Trophoblast cell (in vitro differentiated cells and primary cell): ENCODE measurements at regions not wholly inside any gene's neighbourhood (a gene's known extent, or its start where the extent isn't known, plus 50 kb on each side); places are given as distances from the start of the nearest gene placed in this dataset.
"Not testable (repeated sequence)": the region's sequence is repeated elsewhere in the genome, so short reads cannot be mapped to it uniquely, and the experiment has no call there.

ENCODE experiments used
- DNase-seq, 2 donors: peaks; one replicate each; pipeline ENCODE4 v3.0.0-alpha.2; 2016
- H2AFZ ChIP-seq: 2 replicates; pipeline ENCODE4 v1.6.1; 2013; ENCODE audit warnings: low read length, moderate library complexity, mild to moderate bottlenecking; ENCODE audit not compliant: insufficient read depth, poor library complexity
- H2AK5ac ChIP-seq: 2 replicates; pipeline ENCODE4 v1.6.1; 2013; ENCODE audit warnings: mild to moderate bottlenecking, low read length
- H2BK120ac ChIP-seq: 2 replicates; pipeline ENCODE4 v1.6.1; 2013; ENCODE audit warnings: low read length, mild to moderate bottlenecking, moderate library complexity; ENCODE audit not compliant: insufficient read depth, poor library complexity
- H2BK12ac ChIP-seq: 2 replicates; pipeline ENCODE4 v1.6.1; 2013; ENCODE audit warnings: mild to moderate bottlenecking, low read length, moderate library complexity
- H2BK5ac ChIP-seq: 2 replicates; pipeline ENCODE4 v1.6.1; 2013; ENCODE audit warnings: low read length, low read depth, moderate library complexity, mild to moderate bottlenecking; ENCODE audit not compliant: poor library complexity
- H3K14ac ChIP-seq: 2 replicates; pipeline ENCODE4 v1.6.1; 2013; ENCODE audit warnings: mild to moderate bottlenecking, low read length
- H3K18ac ChIP-seq: 2 replicates; pipeline ENCODE4 v1.6.1; 2013; ENCODE audit warnings: mild to moderate bottlenecking, low read length
- H3K23ac ChIP-seq: 2 replicates; pipeline ENCODE4 v1.6.1; 2013; ENCODE audit warnings: low read length
- H3K27ac ChIP-seq: 2 replicates; pipeline ENCODE4 v1.5.1; 2013; ENCODE audit warnings: low read depth, mild to moderate bottlenecking, inconsistent platforms, low read length, moderate library complexity
- H3K27me3 ChIP-seq: 2 replicates; pipeline ENCODE4 v1.6.1; 2013; ENCODE audit warnings: inconsistent platforms, mild to moderate bottlenecking, low read length, moderate library complexity; ENCODE audit not compliant: insufficient read depth
- H3K36me3 ChIP-seq, 2 experiments: 1 replicate in 1 of 2; 2 replicates in 1 of 2; pipeline ENCODE4 v1.6.1; 2013; ENCODE audit warnings: low read length in 2 of 2, mild to moderate bottlenecking in 2 of 2, moderate library complexity in 1 of 2; ENCODE audit not compliant: insufficient read depth in 2 of 2, control insufficient read depth in 1 of 2
- H3K4ac ChIP-seq: 2 replicates; pipeline ENCODE4 v1.6.1; 2013; ENCODE audit warnings: low read depth, mild to moderate bottlenecking, low read length, moderate library complexity
- H3K4me1 ChIP-seq, 2 experiments: 1 replicate in 1 of 2; 2 replicates in 1 of 2; pipeline ENCODE4 v1.6.1; 2013; ENCODE audit warnings: low read length in 2 of 2, mild to moderate bottlenecking in 2 of 2, moderate library complexity in 1 of 2; ENCODE audit not compliant: insufficient read depth in 2 of 2, control insufficient read depth in 1 of 2
- H3K4me2 ChIP-seq: 2 replicates; pipeline ENCODE4 v1.6.1; 2013; ENCODE audit warnings: inconsistent platforms, mild to moderate bottlenecking, low read length, moderate library complexity
- H3K4me3 ChIP-seq: 2 replicates; pipeline ENCODE4 v1.5.1; 2013; ENCODE audit warnings: mild to moderate bottlenecking, low read depth, low read length, inconsistent platforms
- H3K79me1 ChIP-seq: one replicate; pipeline ENCODE4 v1.6.1; 2013; ENCODE audit warnings: low read length
- H3K79me2 ChIP-seq: 2 replicates; pipeline ENCODE4 v1.6.1; 2013; ENCODE audit warnings: low read length, mild to moderate bottlenecking; ENCODE audit not compliant: control insufficient read depth, insufficient read depth, poor library complexity
- H3K9ac ChIP-seq: 2 replicates; pipeline ENCODE4 v1.6.1; 2013; ENCODE audit warnings: mild to moderate bottlenecking, low read length
- H3K9me3 ChIP-seq: 2 replicates; pipeline ENCODE4 v1.6.1; 2013; ENCODE audit warnings: low read depth, mild to moderate bottlenecking, control low read depth, inconsistent platforms, low read length; ENCODE audit not compliant: insufficient read depth
- H4K12ac ChIP-seq: 2 replicates; pipeline ENCODE4 v1.6.1; 2013; ENCODE audit warnings: low read depth, mild to moderate bottlenecking, low read length, moderate library complexity
- H4K8ac ChIP-seq: 2 replicates; pipeline ENCODE4 v1.6.1; 2013; ENCODE audit warnings: low read depth, mild to moderate bottlenecking, low read length, moderate library complexity
- H4K91ac ChIP-seq: one replicate; pipeline ENCODE4 v1.6.1; 2013; ENCODE audit warnings: low read depth, mild to moderate bottlenecking, low read length, moderate library complexity
- WGBS: extraction: QIAGEN DNeasy Blood & Tissue Kit; methylation state at CpG from one replicate; pipeline ENCODE4 v1.1.7; 2013; ENCODE audit warnings: missing lambda C conversion rate; ENCODE audit not compliant: insufficient read length, insufficient coverage; ENCODE audit errors: extremely low coverage; 5-methylcytosine and 5-hydroxymethylcytosine counted together

GRCh38 chr13:47873987-47874386 lies 127.1 kb downstream of the SUCLA2 start:
- H2BK5ac ChIP-seq, result not testable (repeated sequence)

GRCh38 chr13:47873319-47873718 lies 127.8 kb downstream of the SUCLA2 start:
- H3K27ac ChIP-seq, H3K14ac ChIP-seq, H3K9ac ChIP-seq, H3K4me1 ChIP-seq, H2BK5ac ChIP-seq, H3K18ac ChIP-seq, H2AK5ac ChIP-seq, H3K27me3 ChIP-seq, H3K79me1 ChIP-seq, H3K4me3 ChIP-seq, H2BK120ac ChIP-seq, H4K91ac ChIP-seq, H4K12ac ChIP-seq, H3K4me2 ChIP-seq, DNase-seq, H3K23ac ChIP-seq, H2AFZ ChIP-seq, H3K9me3 ChIP-seq, H3K79me2 ChIP-seq, H4K8ac ChIP-seq, H3K4ac ChIP-seq, H3K36me3 ChIP-seq, H2BK12ac ChIP-seq: not testable (repeated sequence)
- no CpG with 5 or more reads among the region's 1 CpG for WGBS

More at GRCh38 chr13:47873987-47874386, 127.1 kb downstream of the SUCLA2 start:
- H2BK12ac ChIP-seq, H2AFZ ChIP-seq, H3K14ac ChIP-seq, H4K12ac ChIP-seq, H3K23ac ChIP-seq, H2BK120ac ChIP-seq, H3K4me3 ChIP-seq, H3K18ac ChIP-seq, H4K91ac ChIP-seq, H2AK5ac ChIP-seq, H3K4me1 ChIP-seq, H3K4ac ChIP-seq, H3K79me2 ChIP-seq, H4K8ac ChIP-seq, H3K9me3 ChIP-seq, H3K4me2 ChIP-seq, DNase-seq, H3K36me3 ChIP-seq, H3K9ac ChIP-seq, H3K79me1 ChIP-seq, H3K27me3 ChIP-seq, H3K27ac ChIP-seq: not testable (repeated sequence)

- Histone ChIP-seq H2BK120ac (no peak overlapping the region), H3K14ac (no peak overlapping the region), H4K12ac (no peak overlapping the region), H2BK5ac (no peak overlapping the region), H2BK12ac (no peak overlapping the region), H3K4me3 (no peak overlapping the region), H3K4me1 (no peaks in the 10 kb centered on the region), H2AFZ (no peak overlapping the region), H3K9me3 (peaks cover 3% of the 10 kb centered on the region), H3K79me2 (no peaks in the 10 kb centered on the region), H3K4me2 (no peak overlapping the region), H3K9ac (no peak overlapping the region), H2AK5ac (no peak overlapping the region), H3K36me3 (no peaks in the 10 kb centered on the region), H3K23ac (no peak overlapping the region), H3K18ac (no peak overlapping the region), H3K27ac (no peak overlapping the region), H3K27me3 (no peaks in the 10 kb centered on the region), H3K4ac (no peak overlapping the region), H3K79me1 (no peaks in the 10 kb centered on the region), H4K91ac (no peak overlapping the region), H4K8ac (no peak overlapping the region)
- DNase-seq, result no peak
These were observed 131.3 kb downstream of the SUCLA2 start for GRCh38 chr13:47869776-47870175.

GRCh38 chr13:47865883-47866282 lies 135.2 kb downstream of the SUCLA2 start:
- Histone ChIP-seq H2BK12ac (no peak overlapping the region), H3K9me3 (no peaks in the 10 kb centered on the region), H2AFZ (no peak overlapping the region), H3K4me2 (no peak overlapping the region), H3K9ac (no peak overlapping the region), H3K27ac (no peak overlapping the region), H3K18ac (no peak overlapping the region), H3K79me2 (no peaks in the 10 kb centered on the region), H3K79me1 (no peaks in the 10 kb centered on the region), H2BK120ac (no peak overlapping the region), H3K4ac (no peak overlapping the region), H3K4me1 (no peaks in the 10 kb centered on the region), H3K14ac (no peak overlapping the region), H2BK5ac (no peak overlapping the region), H3K23ac (no peak overlapping the region), H4K12ac (no peak overlapping the region), H2AK5ac (no peak overlapping the region), H3K4me3 (no peak overlapping the region), H3K36me3 (no peaks in the 10 kb centered on the region), H4K91ac (no peak overlapping the region), H4K8ac (no peak overlapping the region), H3K27me3 (no peaks in the 10 kb centered on the region)
- no CpG with 5 or more reads among the region's 3 CpGs for WGBS
- no peak for DNase-seq

- Histone ChIP-seq H3K4me1 (no peaks in the 10 kb centered on the region), H3K9me3 (no peaks in the 10 kb centered on the region), H4K8ac (no peak overlapping the region), H3K36me3 (no peaks in the 10 kb centered on the region), H2BK12ac (no peak overlapping the region), H4K12ac (no peak overlapping the region), H3K79me2 (no peaks in the 10 kb centered on the region), H3K9ac (no peak overlapping the region), H3K4me3 (no peak overlapping the region), H2BK120ac (no peak overlapping the region), H3K27me3 (no peaks in the 10 kb centered on the region), H4K91ac (no peak overlapping the region), H3K4me2 (no peak overlapping the region), H2AK5ac (no peak overlapping the region), H3K79me1 (no peaks in the 10 kb centered on the region), H2AFZ (no peak overlapping the region), H3K4ac (no peak overlapping the region), H2BK5ac (no peak overlapping the region), H3K14ac (no peak overlapping the region), H3K27ac (no peak overlapping the region), H3K23ac (no peak overlapping the region), H3K18ac (no peak overlapping the region)
- no CpG with 5 or more reads among the region's 3 CpGs for WGBS
- DNase-seq, result no peak
These were observed 138.2 kb downstream of the SUCLA2 start for GRCh38 chr13:47862841-47863240.
